GM23338 (cell line): ENCODE measurements at regions not wholly inside any gene's neighbourhood (a gene's known extent, or its start where the extent isn't known, plus 50 kb on each side); places are given as distances from the start of the nearest gene placed in this dataset.

ENCODE experiments used
- TF ChIP-seq, protein P1 (sequence below), 2 experiments: fragments of 200-600 bp in 1 of 2; sonication (generic) in 1 of 2; conservative IDR thresholded peaks; 2 replicates each; pipeline versions ENCODE4 v1.5.1 to v1.6.1; 2016 to 2017; ENCODE audit warnings: antibody characterized with exemption in 2 of 2, low read depth in 2 of 2, mild to moderate bottlenecking in 2 of 2, moderate library complexity in 1 of 2
- TF ChIP-seq, protein P2 (sequence below): IDR thresholded peaks from one replicate; pipeline ENCODE4 v1.6.1; 2018; ENCODE audit warnings: antibody characterized with exemption; ENCODE audit not compliant: unreplicated experiment

DNA sequence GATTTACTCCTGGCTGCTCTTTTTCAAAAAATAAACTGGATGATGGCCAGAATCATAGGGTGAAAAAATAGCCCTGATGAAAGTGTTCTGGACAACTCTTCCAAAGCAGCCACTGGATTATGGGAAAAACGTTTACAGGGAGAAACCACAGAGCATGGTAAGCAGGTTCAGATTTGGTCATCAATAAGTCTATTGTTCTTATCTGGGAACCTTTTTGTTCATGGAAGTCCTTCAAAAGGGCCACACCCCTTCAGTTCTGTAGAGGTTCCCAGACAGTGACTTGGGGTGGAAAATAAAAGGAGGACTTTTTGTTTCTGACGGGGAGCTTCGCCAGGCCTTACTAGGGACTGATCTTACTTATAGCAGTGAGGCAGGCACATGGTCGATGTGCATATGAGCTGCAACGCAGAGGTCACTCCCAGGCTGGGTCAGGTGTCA, 117.4 kb upstream of the SLC38A2 start:
- TF ChIP-seq, protein P1, sequence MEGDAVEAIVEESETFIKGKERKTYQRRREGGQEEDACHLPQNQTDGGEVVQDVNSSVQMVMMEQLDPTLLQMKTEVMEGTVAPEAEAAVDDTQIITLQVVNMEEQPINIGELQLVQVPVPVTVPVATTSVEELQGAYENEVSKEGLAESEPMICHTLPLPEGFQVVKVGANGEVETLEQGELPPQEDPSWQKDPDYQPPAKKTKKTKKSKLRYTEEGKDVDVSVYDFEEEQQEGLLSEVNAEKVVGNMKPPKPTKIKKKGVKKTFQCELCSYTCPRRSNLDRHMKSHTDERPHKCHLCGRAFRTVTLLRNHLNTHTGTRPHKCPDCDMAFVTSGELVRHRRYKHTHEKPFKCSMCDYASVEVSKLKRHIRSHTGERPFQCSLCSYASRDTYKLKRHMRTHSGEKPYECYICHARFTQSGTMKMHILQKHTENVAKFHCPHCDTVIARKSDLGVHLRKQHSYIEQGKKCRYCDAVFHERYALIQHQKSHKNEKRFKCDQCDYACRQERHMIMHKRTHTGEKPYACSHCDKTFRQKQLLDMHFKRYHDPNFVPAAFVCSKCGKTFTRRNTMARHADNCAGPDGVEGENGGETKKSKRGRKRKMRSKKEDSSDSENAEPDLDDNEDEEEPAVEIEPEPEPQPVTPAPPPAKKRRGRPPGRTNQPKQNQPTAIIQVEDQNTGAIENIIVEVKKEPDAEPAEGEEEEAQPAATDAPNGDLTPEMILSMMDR (conservative IDR thresholded peaks at IDR 0.05; ENCODE audit: low read depth in 2 of 2), result no peak
- TF ChIP-seq, protein P2, sequence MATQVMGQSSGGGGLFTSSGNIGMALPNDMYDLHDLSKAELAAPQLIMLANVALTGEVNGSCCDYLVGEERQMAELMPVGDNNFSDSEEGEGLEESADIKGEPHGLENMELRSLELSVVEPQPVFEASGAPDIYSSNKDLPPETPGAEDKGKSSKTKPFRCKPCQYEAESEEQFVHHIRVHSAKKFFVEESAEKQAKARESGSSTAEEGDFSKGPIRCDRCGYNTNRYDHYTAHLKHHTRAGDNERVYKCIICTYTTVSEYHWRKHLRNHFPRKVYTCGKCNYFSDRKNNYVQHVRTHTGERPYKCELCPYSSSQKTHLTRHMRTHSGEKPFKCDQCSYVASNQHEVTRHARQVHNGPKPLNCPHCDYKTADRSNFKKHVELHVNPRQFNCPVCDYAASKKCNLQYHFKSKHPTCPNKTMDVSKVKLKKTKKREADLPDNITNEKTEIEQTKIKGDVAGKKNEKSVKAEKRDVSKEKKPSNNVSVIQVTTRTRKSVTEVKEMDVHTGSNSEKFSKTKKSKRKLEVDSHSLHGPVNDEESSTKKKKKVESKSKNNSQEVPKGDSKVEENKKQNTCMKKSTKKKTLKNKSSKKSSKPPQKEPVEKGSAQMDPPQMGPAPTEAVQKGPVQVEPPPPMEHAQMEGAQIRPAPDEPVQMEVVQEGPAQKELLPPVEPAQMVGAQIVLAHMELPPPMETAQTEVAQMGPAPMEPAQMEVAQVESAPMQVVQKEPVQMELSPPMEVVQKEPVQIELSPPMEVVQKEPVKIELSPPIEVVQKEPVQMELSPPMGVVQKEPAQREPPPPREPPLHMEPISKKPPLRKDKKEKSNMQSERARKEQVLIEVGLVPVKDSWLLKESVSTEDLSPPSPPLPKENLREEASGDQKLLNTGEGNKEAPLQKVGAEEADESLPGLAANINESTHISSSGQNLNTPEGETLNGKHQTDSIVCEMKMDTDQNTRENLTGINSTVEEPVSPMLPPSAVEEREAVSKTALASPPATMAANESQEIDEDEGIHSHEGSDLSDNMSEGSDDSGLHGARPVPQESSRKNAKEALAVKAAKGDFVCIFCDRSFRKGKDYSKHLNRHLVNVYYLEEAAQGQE, result no peak
